Midbrain (tissue), 1 donor: ENCODE measurements at regions not wholly inside any gene's neighbourhood (a gene's known extent, or its start where the extent isn't known, plus 50 kb on each side); places are given as distances from the start of the nearest gene placed in this dataset.
"Not testable (repeated sequence)": the region's sequence is repeated elsewhere in the genome, so short reads cannot be mapped to it uniquely, and the experiment has no call there.

Source experiments
- DNase-seq: peaks from one replicate; lab custom pipeline; 2025; lab: John Stamatoyannopoulos, UW

- DNase-seq, result no peak
Observed at GRCh38 chr2:234558642-234559041, 61.8 kb upstream of the ARL4C start.

DNA sequence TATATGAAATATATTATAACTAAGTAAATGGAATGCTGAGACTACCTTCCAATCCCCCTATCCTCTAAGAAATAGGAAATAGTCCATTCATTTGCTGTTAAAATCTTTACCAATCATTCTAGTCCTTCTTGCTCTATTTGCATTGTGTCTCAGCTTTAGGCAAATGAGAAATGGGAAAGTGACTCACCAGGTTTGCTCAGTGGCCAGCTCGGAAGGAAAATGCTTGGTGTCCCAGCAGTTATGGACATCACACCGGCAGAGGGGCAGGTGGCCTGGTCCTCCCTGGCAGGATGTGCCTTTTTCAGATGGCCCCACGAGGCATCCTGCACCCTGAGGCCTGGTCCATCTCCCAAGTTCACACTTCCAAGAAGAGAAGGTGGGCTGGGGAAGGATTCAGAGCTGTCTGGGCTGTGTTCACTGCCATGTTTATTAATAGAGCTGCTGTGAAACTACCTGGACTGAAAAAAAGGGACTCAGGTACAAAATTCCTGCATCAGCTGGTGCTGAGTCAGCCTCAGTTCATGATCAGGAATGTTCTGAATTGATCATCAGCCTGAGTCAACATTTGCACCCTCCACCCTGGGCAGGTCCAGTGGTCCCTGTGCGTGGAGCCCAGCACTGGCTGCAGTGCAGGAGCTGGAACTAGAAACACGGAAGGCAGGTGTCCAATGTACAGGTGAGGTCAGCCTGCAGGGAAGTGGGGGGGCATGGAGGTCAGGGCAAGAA, 60.1 kb upstream of the ARL4C start:
- no peak for DNase-seq

GRCh38 chr2:234555616-234556249, 58.9 kb upstream of the ARL4C start:
- DNase-seq, result no peak

DNA sequence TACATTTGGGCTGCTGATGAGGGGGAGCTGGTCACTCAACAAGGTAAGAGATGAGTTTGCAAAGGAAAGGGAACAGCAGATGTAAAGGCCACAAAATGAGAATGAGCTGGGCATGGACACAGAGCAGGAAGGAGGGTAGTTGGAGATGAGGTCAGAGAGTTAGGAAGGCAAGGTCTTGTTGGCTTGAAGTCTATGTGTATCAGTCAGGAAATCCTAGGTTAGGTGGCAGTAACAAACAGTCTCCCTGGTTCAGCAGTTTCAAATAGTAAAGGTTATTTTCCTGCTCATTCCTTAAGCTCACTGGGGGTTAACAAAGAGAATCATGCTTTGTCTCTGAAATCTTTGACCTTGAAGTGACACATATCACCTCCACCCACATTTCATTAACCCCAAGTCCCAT, 58.3 kb upstream of the ARL4C start:
- DNase-seq, result no peak

GRCh38 chr2:234553223-234553622, 56.3 kb upstream of the ARL4C start:
- DNase-seq, result not testable (repeated sequence)

DNA sequence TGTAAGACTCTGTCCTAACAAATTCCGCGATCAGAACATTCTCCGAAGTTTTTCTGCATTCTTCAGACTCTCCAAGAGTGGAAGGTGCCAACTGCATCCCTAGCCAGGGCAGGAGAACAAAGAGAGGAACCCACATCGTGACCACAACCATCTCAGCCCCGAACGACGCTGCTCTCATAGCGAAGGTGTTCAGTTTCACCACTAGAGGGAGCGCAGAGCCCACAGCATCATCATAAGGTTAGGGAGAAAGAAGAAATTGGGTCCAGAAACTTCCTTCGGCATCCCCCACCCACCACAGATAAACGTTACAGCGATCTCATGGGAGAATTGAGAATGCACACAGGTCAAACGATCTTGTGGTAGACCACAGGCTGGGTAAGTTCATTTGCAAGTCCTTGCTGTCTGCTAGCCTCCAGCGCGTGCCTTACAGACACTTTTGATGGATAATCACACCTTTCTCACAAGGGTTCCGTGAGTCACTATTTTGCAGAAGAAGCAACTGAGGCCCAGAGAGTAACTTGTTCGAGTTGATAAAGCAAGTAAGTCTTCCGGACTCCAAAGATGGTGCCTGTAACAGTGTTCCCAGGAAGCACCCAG, 53.7 kb upstream of the ARL4C start:
- DNase-seq, result peak; percentile 72

GRCh38 chr2:234550056-234550455, 53.2 kb upstream of the ARL4C start:
- DNase-seq, result no peak

DNA sequence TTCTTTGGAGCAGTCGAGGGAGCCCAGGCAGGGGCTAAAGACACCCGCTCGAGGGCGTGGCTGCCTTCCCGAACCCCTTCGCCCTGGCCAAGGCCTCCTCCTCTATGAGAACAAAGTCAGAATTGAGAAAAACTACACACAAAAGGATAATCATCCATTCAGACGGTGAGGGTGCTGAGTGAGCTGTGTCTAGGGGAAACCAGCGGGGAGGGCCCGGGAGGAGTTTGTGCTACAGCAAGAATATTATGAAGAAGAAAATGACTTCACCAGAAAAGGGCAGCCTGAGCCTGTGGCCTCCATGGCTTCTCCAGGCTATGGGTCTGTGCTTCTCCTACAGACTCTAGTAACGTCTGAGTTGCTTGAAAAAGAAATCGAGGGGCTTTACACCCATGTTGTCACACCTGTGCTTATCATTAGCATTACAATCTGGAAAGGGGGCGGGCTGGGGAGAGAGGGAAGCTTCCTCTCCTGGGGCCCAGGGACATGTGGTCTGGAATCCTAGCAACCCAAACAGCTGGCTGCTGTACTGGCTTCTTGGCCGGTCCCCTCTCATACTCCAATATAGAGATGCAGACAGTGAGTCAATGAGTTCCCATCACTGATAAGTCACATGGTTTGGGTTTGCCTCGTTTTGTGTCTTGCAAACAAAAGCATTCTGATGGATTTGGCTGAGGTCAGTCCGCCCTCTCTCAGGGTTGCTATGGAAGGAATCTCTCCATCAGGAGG, 52.0 kb upstream of the ARL4C start:
- DNase-seq, result no peak

DNA sequence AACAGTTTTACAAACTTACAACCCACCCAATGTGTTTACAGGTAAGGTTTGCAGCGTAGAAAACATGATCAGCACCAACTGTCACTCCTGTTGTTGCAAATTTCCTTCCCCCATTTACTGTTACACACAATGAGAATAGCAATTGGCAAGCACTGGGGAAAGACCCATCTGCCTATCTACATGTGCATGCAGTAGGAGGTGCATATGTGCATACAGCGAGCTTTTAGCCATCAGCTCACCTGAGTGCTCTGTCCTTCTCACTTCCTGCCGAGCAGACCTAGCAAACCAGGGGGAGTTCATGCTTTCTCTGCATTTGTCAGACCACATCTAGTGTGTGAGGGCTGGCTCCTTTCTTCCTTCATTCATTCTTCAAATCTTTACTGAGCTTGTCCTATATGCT, 49.9 kb upstream of the ARL4C start:
- no peak for DNase-seq
